Spleen (tissue), 7 donors: ENCODE measurements at regions not wholly inside any gene's neighbourhood (a gene's known extent, or its start where the extent isn't known, plus 50 kb on each side); places are given as distances from the start of the nearest gene placed in this dataset.

Experiments used
- POLR2AphosphoS5 ChIP-seq, 3 donors: sonication (generic); formaldehyde crosslinking; IDR thresholded peaks; one replicate each; pipeline ENCODE4 v1.5.1; 2017; ENCODE audit warnings: antibody characterized with exemption in 3 of 3
- TF ChIP-seq, protein P1 (sequence below), 11 experiments: fragments of 200-600 bp in 7 of 11; fragments of 450-650 bp in 4 of 11; sonication (generic) in 4 of 11; IDR thresholded peaks in 8 of 11; conservative IDR thresholded peaks in 3 of 11; 1 replicate in 7 of 11; 2 replicates in 4 of 11; pipeline versions ENCODE4 v1.4.0 to v1.8.0; 2016 to 2021; ENCODE audit warnings: antibody characterized with exemption in 11 of 11, inconsistent platforms in 4 of 11, mild to moderate bottlenecking in 1 of 11
- donor health status: DM: no; HTN: no; CAD: no; lungs with moderate emphysema.
- donor health status: DM: no; HTN: no; CAD: no.
- donor health status: DM: no; HTN: no; CAD: no.

- TF ChIP-seq, protein P1, sequence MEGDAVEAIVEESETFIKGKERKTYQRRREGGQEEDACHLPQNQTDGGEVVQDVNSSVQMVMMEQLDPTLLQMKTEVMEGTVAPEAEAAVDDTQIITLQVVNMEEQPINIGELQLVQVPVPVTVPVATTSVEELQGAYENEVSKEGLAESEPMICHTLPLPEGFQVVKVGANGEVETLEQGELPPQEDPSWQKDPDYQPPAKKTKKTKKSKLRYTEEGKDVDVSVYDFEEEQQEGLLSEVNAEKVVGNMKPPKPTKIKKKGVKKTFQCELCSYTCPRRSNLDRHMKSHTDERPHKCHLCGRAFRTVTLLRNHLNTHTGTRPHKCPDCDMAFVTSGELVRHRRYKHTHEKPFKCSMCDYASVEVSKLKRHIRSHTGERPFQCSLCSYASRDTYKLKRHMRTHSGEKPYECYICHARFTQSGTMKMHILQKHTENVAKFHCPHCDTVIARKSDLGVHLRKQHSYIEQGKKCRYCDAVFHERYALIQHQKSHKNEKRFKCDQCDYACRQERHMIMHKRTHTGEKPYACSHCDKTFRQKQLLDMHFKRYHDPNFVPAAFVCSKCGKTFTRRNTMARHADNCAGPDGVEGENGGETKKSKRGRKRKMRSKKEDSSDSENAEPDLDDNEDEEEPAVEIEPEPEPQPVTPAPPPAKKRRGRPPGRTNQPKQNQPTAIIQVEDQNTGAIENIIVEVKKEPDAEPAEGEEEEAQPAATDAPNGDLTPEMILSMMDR (IDR thresholded peaks at IDR 0.05 in 8 of 11, conservative IDR thresholded peaks at IDR 0.05 in 3 of 11) = no peak
- TF ChIP-seq POLR2AphosphoS5 (IDR thresholded peaks at IDR 0.05) = no peak
These were observed 201.0 kb downstream of the FGF9 start for GRCh38 chr13:21871919-21872318.
